Liver (tissue), 8 donors: ENCODE measurements at regions not wholly inside any gene's neighbourhood (a gene's known extent, or its start where the extent isn't known, plus 50 kb on each side); places are given as distances from the start of the nearest gene placed in this dataset.

Experiments used
- DNase-seq: peaks from one replicate; pipeline ENCODE4 v3.0.0-alpha.2; 2017; ENCODE audit warnings: low spot score
- H3K27ac ChIP-seq, 2 donors: one replicate each; pipeline ENCODE4 v1.7.0; 2013; ENCODE audit warnings: inconsistent platforms in 2 of 2, low read length in 2 of 2, control low read depth in 1 of 2, low read depth in 1 of 2, mild to moderate bottlenecking in 1 of 2
- H3K27me3 ChIP-seq, 4 donors: one replicate each; pipeline versions ENCODE4 v1.6.1 to v1.7.0; 2013; ENCODE audit warnings: low read length in 3 of 4, inconsistent platforms in 1 of 4, mild to moderate bottlenecking in 1 of 4, moderate library complexity in 1 of 4; ENCODE audit not compliant: control insufficient read depth in 4 of 4, insufficient read depth in 4 of 4
- H3K36me3 ChIP-seq, 4 donors: one replicate each; pipeline versions ENCODE4 v1.6.1 to v1.7.0; 2013; ENCODE audit warnings: low read length in 3 of 4, mild to moderate bottlenecking in 3 of 4, low read depth in 1 of 4, moderate library complexity in 1 of 4; ENCODE audit not compliant: control insufficient read depth in 4 of 4, insufficient read depth in 3 of 4
- H3K4me1 ChIP-seq, 4 donors: one replicate each; pipeline versions ENCODE4 v1.6.1 to v1.7.0; 2013; ENCODE audit warnings: low read length in 3 of 4, mild to moderate bottlenecking in 3 of 4, moderate library complexity in 1 of 4; ENCODE audit not compliant: control insufficient read depth in 4 of 4, insufficient read depth in 4 of 4
- H3K4me3 ChIP-seq, 3 donors: one replicate each; pipeline versions ENCODE4 v1.6.1 to v1.7.0; 2013; ENCODE audit warnings: low read length in 3 of 3, control low read depth in 1 of 3, low read depth in 1 of 3, mild to moderate bottlenecking in 1 of 3
- H3K9ac ChIP-seq, 2 donors: one replicate each; pipeline ENCODE4 v1.7.0; 2013; ENCODE audit warnings: low read length in 2 of 2, mild to moderate bottlenecking in 2 of 2, moderate library complexity in 2 of 2, control low read depth in 1 of 2, low read depth in 1 of 2
- H3K9me3 ChIP-seq, 4 donors: one replicate each; pipeline versions ENCODE4 v1.6.1 to v1.7.0; 2013; ENCODE audit warnings: low read length in 3 of 4; ENCODE audit not compliant: control insufficient read depth in 4 of 4
- ATF3 ChIP-seq: IDR thresholded peaks from 2 replicates; pipeline ENCODE4 v1.6.1; 2016; ENCODE audit warnings: antibody characterized with exemption
- EGR1 ChIP-seq, 2 donors: IDR thresholded peaks; 2 replicates each; pipeline ENCODE4 v1.6.1; 2016 to 2018; ENCODE audit warnings: antibody characterized with exemption in 2 of 2, low read depth in 2 of 2
- FOXA1 ChIP-seq: IDR thresholded peaks from 2 replicates; pipeline ENCODE4 v1.6.1; 2016; ENCODE audit warnings: antibody characterized with exemption
- FOXA2 ChIP-seq: IDR thresholded peaks from 2 replicates; pipeline ENCODE4 v1.6.1; 2016; ENCODE audit warnings: antibody characterized with exemption
- GABPA ChIP-seq, 2 donors: IDR thresholded peaks in 1 of 2; conservative IDR thresholded peaks in 1 of 2; 2 replicates each; pipeline ENCODE4 v1.6.1; 2016; ENCODE audit warnings: antibody characterized with exemption in 2 of 2, mild to moderate bottlenecking in 1 of 2, moderate library complexity in 1 of 2
- HNF4A ChIP-seq, 2 donors: conservative IDR thresholded peaks; 2 replicates each; pipeline ENCODE4 v1.6.1; 2016; ENCODE audit warnings: antibody characterized with exemption in 2 of 2, mild to moderate bottlenecking in 2 of 2
- JUND ChIP-seq, 2 donors: IDR thresholded peaks; 2 replicates each; pipeline ENCODE4 v1.6.1; 2016; ENCODE audit warnings: antibody characterized with exemption in 2 of 2
- NR2F2 ChIP-seq: IDR thresholded peaks from 2 replicates; pipeline ENCODE4 v1.6.1; 2016; ENCODE audit warnings: antibody characterized with exemption
- RAD21 ChIP-seq, 2 donors: IDR thresholded peaks; 2 replicates each; pipeline ENCODE4 v1.6.1; 2016; ENCODE audit warnings: antibody characterized with exemption in 2 of 2, mild to moderate bottlenecking in 2 of 2
- REST ChIP-seq: IDR thresholded peaks from 2 replicates; pipeline ENCODE4 v1.6.1; 2016; ENCODE audit warnings: antibody characterized with exemption, mild to moderate bottlenecking
- RXRA ChIP-seq, 2 donors: IDR thresholded peaks; 2 replicates each; pipeline ENCODE4 v1.6.1; 2017 to 2018; ENCODE audit warnings: antibody characterized with exemption in 2 of 2, mild to moderate bottlenecking in 1 of 2
- SP1 ChIP-seq: IDR thresholded peaks from 2 replicates; pipeline ENCODE4 v1.6.1; 2018; ENCODE audit warnings: antibody characterized with exemption, mild to moderate bottlenecking
- TAF1 ChIP-seq: conservative IDR thresholded peaks from 2 replicates; pipeline ENCODE4 v1.6.1; 2016; ENCODE audit warnings: antibody characterized with exemption, mild to moderate bottlenecking
- YY1 ChIP-seq: IDR thresholded peaks from 2 replicates; pipeline ENCODE4 v1.6.1; 2016; ENCODE audit warnings: antibody characterized with exemption, mild to moderate bottlenecking
- WGBS: extraction: QIAGEN DNeasy Blood & Tissue Kit; methylation state at CpG from one replicate; pipeline ENCODE4 v1.1.7; 2013; 5-methylcytosine and 5-hydroxymethylcytosine counted together
- TF ChIP-seq, protein P1 (sequence below): fragments of 150-350 bp; IDR thresholded peaks from 2 replicates; pipeline ENCODE4 v1.5.1; 2017; ENCODE audit warnings: improper control_type of control experiment, low read depth, low read length; ENCODE audit not compliant: missing input control
- TF ChIP-seq, protein P2 (sequence below): IDR thresholded peaks from 2 replicates; pipeline ENCODE4 v1.6.1; 2016; ENCODE audit warnings: antibody characterized with exemption
- TF ChIP-seq, protein P3 (sequence below): IDR thresholded peaks from 2 replicates; pipeline ENCODE4 v1.6.1; 2016; ENCODE audit warnings: antibody characterized with exemption
- donor health status: healthy.
- donor health status: healthy.
- donor health status: healthy.
- donor health status: healthy.
- donor health status: healthy.

DNA sequence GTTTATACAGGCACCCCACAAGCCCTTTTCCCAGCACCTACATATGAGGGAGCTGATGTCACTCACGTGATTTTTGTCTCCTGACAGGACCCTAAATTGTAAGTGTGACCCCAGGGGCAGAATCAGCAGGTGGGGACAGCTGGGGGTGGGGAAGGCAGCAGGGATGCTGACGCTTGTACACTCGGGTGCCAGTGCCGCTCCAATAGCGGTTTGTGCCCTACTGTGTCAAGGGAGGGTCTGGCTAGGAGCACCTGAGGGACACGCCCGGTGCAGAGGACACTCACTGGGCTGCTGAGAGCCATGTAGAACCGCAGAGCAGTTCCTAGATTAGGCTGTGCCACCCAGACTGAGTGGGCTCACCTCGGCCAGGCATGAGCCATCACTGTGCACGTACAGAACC is 81.3 kb downstream of the SCGB2B2 start:
- H3K4me3 ChIP-seq = no peak overlapping the region
- DNase-seq = peak; percentile 21
- no peaks in the 10 kb centered on the region for H3K36me3 ChIP-seq
- no peak overlapping the region for H3K9ac ChIP-seq
- WGBS = 78% methylated on average over 10 of the region's 10 CpGs
- H3K4me1 ChIP-seq = peaks cover 0 to 10% (median 6%) of the 10 kb centered on the region in 4 donors
- H3K27ac ChIP-seq = no peak overlapping the region
- no peaks in the 10 kb centered on the region for H3K9me3 ChIP-seq
- H3K27me3 ChIP-seq = no peaks in the 10 kb centered on the region
- TF ChIP-seq GABPA (IDR thresholded peaks at IDR 0.05 in 1 of 2, conservative IDR thresholded peaks at IDR 0.05 in 1 of 2) = no peak

DNA sequence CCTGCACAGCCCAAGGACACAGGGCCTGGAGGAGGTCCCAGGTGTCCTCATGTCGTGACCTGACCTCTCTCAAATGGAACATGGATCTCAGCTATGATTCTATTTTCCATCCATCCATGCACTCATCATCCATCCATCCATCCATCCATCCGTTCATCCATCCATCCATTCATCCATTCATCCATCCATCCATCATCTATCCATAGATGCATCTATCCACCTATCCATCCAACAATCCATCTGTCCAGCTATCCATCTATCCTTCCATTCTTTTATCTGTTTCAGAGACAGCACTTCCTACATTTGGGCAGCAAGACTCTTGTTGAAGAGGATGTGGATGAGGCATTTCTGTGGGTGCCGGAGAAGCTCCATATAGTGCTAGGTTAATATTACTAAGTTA is 86.7 kb downstream of the SCGB2B2 start:
- Histone ChIP-seq H3K9ac (no peak overlapping the region), H3K36me3 (no peaks in the 10 kb centered on the region), H3K4me1 (peaks cover 0 to 8% (median 5%) of the 10 kb centered on the region in 4 donors), H3K27ac (no peak overlapping the region), H3K9me3 (peaks cover 0 to 13% (median 10%) of the 10 kb centered on the region in 4 donors), H3K27me3 (no peaks in the 10 kb centered on the region), H3K4me3 (no peak overlapping the region)
- 96% methylated on average over 3 of the region's 3 CpGs for WGBS
- DNase-seq = no peak
- TF ChIP-seq ATF3 (no peak), FOXA2 (no peak), HNF4A (conservative IDR thresholded peaks at IDR 0.05) (no peak), RXRA (IDR thresholded peaks at IDR 0.05) (no peak), RAD21 (IDR thresholded peaks at IDR 0.05) (no peak), TAF1 (no peak), YY1 (no peak), JUND (IDR thresholded peaks at IDR 0.05) (no peak), EGR1 (IDR thresholded peaks at IDR 0.05; ENCODE audit: low read depth in 2 of 2) (no peak), NR2F2 (no peak), FOXA1 (no peak)
- TF ChIP-seq, protein P1, sequence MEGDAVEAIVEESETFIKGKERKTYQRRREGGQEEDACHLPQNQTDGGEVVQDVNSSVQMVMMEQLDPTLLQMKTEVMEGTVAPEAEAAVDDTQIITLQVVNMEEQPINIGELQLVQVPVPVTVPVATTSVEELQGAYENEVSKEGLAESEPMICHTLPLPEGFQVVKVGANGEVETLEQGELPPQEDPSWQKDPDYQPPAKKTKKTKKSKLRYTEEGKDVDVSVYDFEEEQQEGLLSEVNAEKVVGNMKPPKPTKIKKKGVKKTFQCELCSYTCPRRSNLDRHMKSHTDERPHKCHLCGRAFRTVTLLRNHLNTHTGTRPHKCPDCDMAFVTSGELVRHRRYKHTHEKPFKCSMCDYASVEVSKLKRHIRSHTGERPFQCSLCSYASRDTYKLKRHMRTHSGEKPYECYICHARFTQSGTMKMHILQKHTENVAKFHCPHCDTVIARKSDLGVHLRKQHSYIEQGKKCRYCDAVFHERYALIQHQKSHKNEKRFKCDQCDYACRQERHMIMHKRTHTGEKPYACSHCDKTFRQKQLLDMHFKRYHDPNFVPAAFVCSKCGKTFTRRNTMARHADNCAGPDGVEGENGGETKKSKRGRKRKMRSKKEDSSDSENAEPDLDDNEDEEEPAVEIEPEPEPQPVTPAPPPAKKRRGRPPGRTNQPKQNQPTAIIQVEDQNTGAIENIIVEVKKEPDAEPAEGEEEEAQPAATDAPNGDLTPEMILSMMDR = no peak
- TF ChIP-seq, protein P2, sequence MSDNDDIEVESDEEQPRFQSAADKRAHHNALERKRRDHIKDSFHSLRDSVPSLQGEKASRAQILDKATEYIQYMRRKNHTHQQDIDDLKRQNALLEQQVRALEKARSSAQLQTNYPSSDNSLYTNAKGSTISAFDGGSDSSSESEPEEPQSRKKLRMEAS = no peak

- WGBS = 87% methylated on average over 2 of the region's 2 CpGs
- Histone ChIP-seq H3K9me3 (peaks cover 0 to 13% (median 10%) of the 10 kb centered on the region in 4 donors), H3K4me3 (no peak overlapping the region), H3K27me3 (no peaks in the 10 kb centered on the region), H3K9ac (no peak overlapping the region), H3K27ac (no peak overlapping the region), H3K4me1 (peaks cover 0 to 5% (median under 1%) of the 10 kb centered on the region in 4 donors), H3K36me3 (no peaks in the 10 kb centered on the region)
- DNase-seq = no peak
- TF ChIP-seq GABPA (IDR thresholded peaks at IDR 0.05 in 1 of 2, conservative IDR thresholded peaks at IDR 0.05 in 1 of 2) (no peak), REST (no peak), SP1 (no peak), ATF3 (no peak)
- TF ChIP-seq, protein P3, sequence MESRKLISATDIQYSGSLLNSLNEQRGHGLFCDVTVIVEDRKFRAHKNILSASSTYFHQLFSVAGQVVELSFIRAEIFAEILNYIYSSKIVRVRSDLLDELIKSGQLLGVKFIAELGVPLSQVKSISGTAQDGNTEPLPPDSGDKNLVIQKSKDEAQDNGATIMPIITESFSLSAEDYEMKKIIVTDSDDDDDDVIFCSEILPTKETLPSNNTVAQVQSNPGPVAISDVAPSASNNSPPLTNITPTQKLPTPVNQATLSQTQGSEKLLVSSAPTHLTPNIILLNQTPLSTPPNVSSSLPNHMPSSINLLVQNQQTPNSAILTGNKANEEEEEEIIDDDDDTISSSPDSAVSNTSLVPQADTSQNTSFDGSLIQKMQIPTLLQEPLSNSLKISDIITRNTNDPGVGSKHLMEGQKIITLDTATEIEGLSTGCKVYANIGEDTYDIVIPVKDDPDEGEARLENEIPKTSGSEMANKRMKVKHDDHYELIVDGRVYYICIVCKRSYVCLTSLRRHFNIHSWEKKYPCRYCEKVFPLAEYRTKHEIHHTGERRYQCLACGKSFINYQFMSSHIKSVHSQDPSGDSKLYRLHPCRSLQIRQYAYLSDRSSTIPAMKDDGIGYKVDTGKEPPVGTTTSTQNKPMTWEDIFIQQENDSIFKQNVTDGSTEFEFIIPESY = no peak
Observed at GRCh38 chr19:34589730-34590129, 87.2 kb downstream of the SCGB2B2 start.
